HG03159 (cell line): ENCODE measurements at regions not wholly inside any gene's neighbourhood (a gene's known extent, or its start where the extent isn't known, plus 50 kb on each side); places are given as distances from the start of the nearest gene placed in this dataset.

ENCODE experiments used
- ATAC-seq: cut with Tn5 transposase; IDR thresholded peaks from one replicate; pipeline ENCODE4 v1.9.1; 2021; ENCODE audit warnings: mild to moderate bottlenecking, moderate library complexity; ENCODE audit not compliant: unreplicated experiment

GRCh38 chr1:208757846-208758245 lies 513.7 kb upstream of the PLXNA2 start:
- no peak for ATAC-seq

GRCh38 chr1:208759255-208759654 lies 515.1 kb upstream of the PLXNA2 start:
- no peak for ATAC-seq

GRCh38 chr1:208763971-208764370 lies 519.8 kb upstream of the PLXNA2 start:
- no peak for ATAC-seq

- ATAC-seq = no peak
These were observed 522.6 kb upstream of the PLXNA2 start for GRCh38 chr1:208766832-208767231.

GRCh38 chr1:208767816-208768215 lies 523.6 kb upstream of the PLXNA2 start:
- ATAC-seq = no peak

GRCh38 chr1:208772891-208773290 lies 528.7 kb upstream of the PLXNA2 start:
- ATAC-seq = no peak

- no peak for ATAC-seq
These were observed 531.7 kb upstream of the PLXNA2 start for GRCh38 chr1:208775841-208776240.

GRCh38 chr1:208778417-208778816 lies 534.2 kb upstream of the PLXNA2 start:
- no peak for ATAC-seq

GRCh38 chr1:208781391-208782045 lies 537.3 kb upstream of the PLXNA2 start:
- no peak for ATAC-seq

- no peak for ATAC-seq
These were observed 538.0 kb upstream of the PLXNA2 start for GRCh38 chr1:208782186-208782585.

GRCh38 chr1:208785629-208786028 lies 541.4 kb upstream of the PLXNA2 start:
- ATAC-seq = no peak

- ATAC-seq = no peak
These were observed 543.0 kb upstream of the PLXNA2 start for GRCh38 chr1:208787219-208787618.

GRCh38 chr1:208788013-208788540 lies 543.9 kb upstream of the PLXNA2 start:
- no peak for ATAC-seq

- ATAC-seq = no peak
These were observed 547.3 kb upstream of the PLXNA2 start for GRCh38 chr1:208791456-208791855.

- no peak for ATAC-seq
These were observed 549.7 kb upstream of the PLXNA2 start for GRCh38 chr1:208793861-208794345.

- ATAC-seq = no peak
These were observed 555.0 kb upstream of the PLXNA2 start for GRCh38 chr1:208799186-208799585.

- no peak for ATAC-seq
These were observed 559.0 kb upstream of the PLXNA2 start for GRCh38 chr1:208803011-208803811.

GRCh38 chr1:208807446-208808127 lies 563.4 kb upstream of the PLXNA2 start:
- no peak for ATAC-seq

GRCh38 chr1:208808301-208808700 lies 564.1 kb upstream of the PLXNA2 start:
- ATAC-seq = no peak

- no peak for ATAC-seq
These were observed 565.7 kb upstream of the PLXNA2 start for GRCh38 chr1:208809876-208810275.

GRCh38 chr1:208818770-208819445 lies 574.7 kb upstream of the PLXNA2 start:
- no peak for ATAC-seq
